ENCODE measurements at regions not wholly inside any gene's neighbourhood (a gene's known extent, or its start where the extent isn't known, plus 50 kb on each side); places are given as distances from the start of the nearest gene placed in this dataset.
A peak's percentile ranks its signal among the peaks of the same experiment; 100 is the strongest.

DNA sequence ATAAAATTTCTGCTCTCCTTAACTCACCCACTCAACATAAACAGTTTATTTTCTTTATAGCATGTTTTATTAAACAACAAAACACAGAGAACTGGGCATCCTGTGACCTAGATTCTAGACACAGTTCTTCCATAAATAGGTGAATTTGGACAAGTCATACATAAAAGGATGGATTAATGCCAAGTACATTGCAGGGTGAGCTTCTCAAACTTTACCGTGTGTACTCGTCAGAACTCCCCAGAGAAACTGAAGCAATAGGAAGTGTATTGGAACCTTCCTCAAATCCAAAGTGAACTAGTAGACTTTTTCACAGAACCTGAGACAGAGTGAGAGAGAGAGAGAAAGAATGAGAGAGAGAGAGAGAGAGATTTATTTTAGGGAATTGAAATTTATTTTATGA is 139.7 kb downstream of the CD47 start:
- Histone ChIP-seq H3K36me3 (ENCODE audit: control insufficient read depth in 2 of 2, extremely low read depth in 1 of 2, insufficient read depth in 2 of 2, low read length in 2 of 2) (no peaks in the 10 kb centered on the region), H3K9ac (ENCODE audit: control insufficient read depth, extremely low read depth, insufficient read depth, low read length) (no peak overlapping the region), H3K27ac (ENCODE audit: control insufficient read depth, insufficient read depth, low read length) (no peak overlapping the region), H3K9me3 (ENCODE audit: control insufficient read depth, low read depth, low read length) (no peaks in the 10 kb centered on the region), H3K4me3 (ENCODE audit: control insufficient read depth in 2 of 3, extremely low read depth in 1 of 3, insufficient read depth in 2 of 3, low read depth in 1 of 3, low read length in 3 of 3) (no peak overlapping the region), H3K27me3 (ENCODE audit: control insufficient read depth, extremely low read depth, insufficient read depth, low read length) (no peaks in the 10 kb centered on the region), H3K4me2 (ENCODE audit: control insufficient read depth, extremely low read depth, insufficient read depth, low read depth, low read length) (no peak overlapping the region), H3K79me2 (ENCODE audit: control insufficient read depth, insufficient read depth, low read length) (no peaks in the 10 kb centered on the region), H4K20me1 (ENCODE audit: control insufficient read depth, extremely low read depth, insufficient read depth, low read length) (no peaks in the 10 kb centered on the region), H2AFZ (ENCODE audit: control insufficient read depth, low read length) (no peak overlapping the region), H3K4me1 (ENCODE audit: control insufficient read depth, extremely low read depth, insufficient read depth, low read length) (no peaks in the 10 kb centered on the region), H3K9me1 (ENCODE audit: control insufficient read depth, extremely low read depth, insufficient read depth, low read length) (no peaks in the 10 kb centered on the region)
- FAIRE-seq (no peak), DNase-seq (ENCODE audit: low read depth, low spot score) (no peak)
- TF ChIP-seq, protein P1, sequence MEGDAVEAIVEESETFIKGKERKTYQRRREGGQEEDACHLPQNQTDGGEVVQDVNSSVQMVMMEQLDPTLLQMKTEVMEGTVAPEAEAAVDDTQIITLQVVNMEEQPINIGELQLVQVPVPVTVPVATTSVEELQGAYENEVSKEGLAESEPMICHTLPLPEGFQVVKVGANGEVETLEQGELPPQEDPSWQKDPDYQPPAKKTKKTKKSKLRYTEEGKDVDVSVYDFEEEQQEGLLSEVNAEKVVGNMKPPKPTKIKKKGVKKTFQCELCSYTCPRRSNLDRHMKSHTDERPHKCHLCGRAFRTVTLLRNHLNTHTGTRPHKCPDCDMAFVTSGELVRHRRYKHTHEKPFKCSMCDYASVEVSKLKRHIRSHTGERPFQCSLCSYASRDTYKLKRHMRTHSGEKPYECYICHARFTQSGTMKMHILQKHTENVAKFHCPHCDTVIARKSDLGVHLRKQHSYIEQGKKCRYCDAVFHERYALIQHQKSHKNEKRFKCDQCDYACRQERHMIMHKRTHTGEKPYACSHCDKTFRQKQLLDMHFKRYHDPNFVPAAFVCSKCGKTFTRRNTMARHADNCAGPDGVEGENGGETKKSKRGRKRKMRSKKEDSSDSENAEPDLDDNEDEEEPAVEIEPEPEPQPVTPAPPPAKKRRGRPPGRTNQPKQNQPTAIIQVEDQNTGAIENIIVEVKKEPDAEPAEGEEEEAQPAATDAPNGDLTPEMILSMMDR (optimal IDR thresholded peaks at IDR 0.05 in 1 of 3, IDR thresholded peaks at IDR 0.05 in 1 of 3, conservative IDR thresholded peaks at IDR 0.05 in 1 of 3; ENCODE audit: extremely low read depth in 1 of 3, insufficient read depth in 2 of 3, low read length in 3 of 3): no peak
- TF ChIP-seq EZH2 (IDR thresholded peaks at IDR 0.05; ENCODE audit: low read length): no peak
- dilution Hi-C loops (cut with MboI; ENCODE audit: extremely low pct_ligation_motif_present, low sequenced_read_pairs): no loop called here

DNA sequence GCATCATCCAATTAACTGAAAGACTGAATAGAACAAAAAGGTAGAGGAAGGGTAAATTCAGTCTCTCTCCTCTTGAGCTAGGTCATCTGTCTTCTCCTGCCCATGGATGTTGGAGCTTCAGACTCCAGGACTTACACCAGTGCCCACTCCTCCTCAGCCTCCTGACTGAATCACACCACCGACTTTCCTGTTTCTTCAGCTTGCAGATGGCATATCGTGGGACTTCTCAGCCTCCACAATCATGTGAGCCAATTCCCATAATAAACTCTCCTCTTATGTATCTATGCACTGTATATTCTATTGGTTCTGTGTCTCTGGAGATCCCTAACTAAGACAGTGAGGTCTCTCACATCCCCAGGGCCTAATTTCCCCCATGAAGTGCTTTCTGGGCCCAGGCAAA is 140.4 kb downstream of the CD47 start:
- dilution Hi-C loops (cut with MboI; ENCODE audit: extremely low pct_ligation_motif_present, low sequenced_read_pairs): no loop called here
- no peaks in the 10 kb centered on the region for H3K4me1 ChIP-seq (ENCODE audit: control insufficient read depth, extremely low read depth, insufficient read depth, low read length)
- no peaks in the 10 kb centered on the region for H3K9me3 ChIP-seq (ENCODE audit: control insufficient read depth, low read depth, low read length)
- no peaks in the 10 kb centered on the region for H3K27me3 ChIP-seq (ENCODE audit: control insufficient read depth, extremely low read depth, insufficient read depth, low read length)
- no peak overlapping the region for H3K27ac ChIP-seq (ENCODE audit: control insufficient read depth, insufficient read depth, low read length)
- no peak for TF ChIP-seq EZH2 (IDR thresholded peaks at IDR 0.05; ENCODE audit: low read length)
- TF ChIP-seq, protein P1 (optimal IDR thresholded peaks at IDR 0.05 in 1 of 3, IDR thresholded peaks at IDR 0.05 in 1 of 3, conservative IDR thresholded peaks at IDR 0.05 in 1 of 3; ENCODE audit: extremely low read depth in 1 of 3, insufficient read depth in 2 of 3, low read length in 3 of 3): no peak
- no peak overlapping the region for H2AFZ ChIP-seq (ENCODE audit: control insufficient read depth, low read length)
- H3K36me3 ChIP-seq (ENCODE audit: control insufficient read depth in 2 of 2, extremely low read depth in 1 of 2, insufficient read depth in 2 of 2, low read length in 2 of 2): no peaks in the 10 kb centered on the region
- no peak overlapping the region for H3K9ac ChIP-seq (ENCODE audit: control insufficient read depth, extremely low read depth, insufficient read depth, low read length)
- FAIRE-seq (peak; percentile 36), DNase-seq (ENCODE audit: low read depth, low spot score) (no peak)
- H3K9me1 ChIP-seq (ENCODE audit: control insufficient read depth, extremely low read depth, insufficient read depth, low read length): no peaks in the 10 kb centered on the region
- no peak overlapping the region for H3K4me2 ChIP-seq (ENCODE audit: control insufficient read depth, extremely low read depth, insufficient read depth, low read depth, low read length)
- no peaks in the 10 kb centered on the region for H3K79me2 ChIP-seq (ENCODE audit: control insufficient read depth, insufficient read depth, low read length)
- no peaks in the 10 kb centered on the region for H4K20me1 ChIP-seq (ENCODE audit: control insufficient read depth, extremely low read depth, insufficient read depth, low read length)
- no peak overlapping the region for H3K4me3 ChIP-seq (ENCODE audit: control insufficient read depth in 2 of 3, extremely low read depth in 1 of 3, insufficient read depth in 2 of 3, low read depth in 1 of 3, low read length in 3 of 3)

Data from keratinocyte (primary cell).